NCI-H2171 treated with DMSO at 0.1 percent for 48 hours (cell line): ENCODE measurements at regions not wholly inside any gene's neighbourhood (a gene's known extent, or its start where the extent isn't known, plus 50 kb on each side); places are given as distances from the start of the nearest gene placed in this dataset.

Experiments used
- DNase-seq: peaks from one replicate; lab custom pipeline; 2025; lab: John Stamatoyannopoulos, UW

DNA sequence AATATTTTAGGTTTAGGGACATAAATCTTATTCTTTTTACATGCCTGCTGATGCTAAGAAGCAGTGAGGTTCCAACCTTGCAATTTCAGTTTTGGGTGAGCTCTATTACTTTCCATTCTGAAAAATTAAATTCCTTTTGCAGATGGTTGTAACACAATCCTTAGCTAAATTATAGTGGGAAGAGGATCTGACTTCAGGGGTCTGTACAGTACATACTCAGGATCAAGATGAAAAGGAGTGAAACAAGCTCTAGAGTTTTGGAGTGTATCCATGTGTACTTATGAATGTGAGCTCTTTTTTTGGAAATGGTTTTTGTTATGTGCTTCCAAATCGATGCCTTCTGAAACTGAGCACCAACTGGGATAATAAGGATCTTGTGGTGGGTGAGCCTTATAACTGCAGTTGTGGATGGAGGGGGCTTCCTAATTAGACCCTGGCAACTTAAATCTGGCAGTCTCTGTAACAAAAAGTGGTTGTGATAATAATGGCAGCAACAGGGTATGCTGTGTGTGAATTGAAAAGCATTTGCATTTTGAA is 218.8 kb upstream of the MAP3K7 start:
- no peak for DNase-seq

- no peak for DNase-seq
Observed at GRCh38 chr6:90803956-90804355, 217.1 kb upstream of the MAP3K7 start.

DNA sequence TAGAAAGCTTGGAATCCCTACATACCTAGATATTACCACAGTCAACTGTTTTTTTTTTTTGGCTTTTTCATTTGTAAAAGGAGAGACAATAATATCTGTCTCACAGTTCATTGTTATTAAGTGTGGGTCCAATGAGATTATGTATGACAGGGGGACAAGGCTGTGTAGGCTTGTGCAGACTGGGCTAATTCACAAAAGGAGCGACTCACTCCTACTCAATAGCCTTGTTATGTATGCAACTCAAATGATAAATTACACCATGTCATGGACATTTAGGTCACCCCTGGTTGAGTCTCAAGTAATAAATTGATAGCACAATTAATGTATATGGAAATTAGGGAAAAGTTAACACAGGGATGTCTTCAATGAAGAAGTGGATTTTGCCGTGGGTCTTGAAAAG is 208.2 kb upstream of the MAP3K7 start:
- no peak for DNase-seq

- no peak for DNase-seq
Observed at GRCh38 chr6:90793771-90794170, 206.9 kb upstream of the MAP3K7 start.

DNA sequence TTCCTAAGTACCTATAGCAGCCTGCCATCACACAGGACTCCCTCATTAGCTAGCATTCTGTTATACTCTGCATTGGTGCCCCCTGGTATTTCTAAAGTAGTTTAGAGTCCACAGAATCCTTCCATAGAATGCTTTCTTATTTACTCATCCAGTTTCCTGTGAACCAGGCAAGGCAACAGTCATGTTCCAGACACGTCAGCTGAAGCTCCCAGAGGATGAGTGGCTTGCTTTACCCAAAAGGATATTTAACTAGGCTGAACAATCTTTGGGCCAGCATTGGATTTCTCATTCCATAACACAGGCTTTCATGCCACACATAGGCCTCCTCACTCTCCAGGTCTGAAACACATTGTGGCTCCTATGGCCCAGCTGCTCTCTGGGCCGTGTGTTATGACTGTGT is 203.8 kb upstream of the MAP3K7 start:
- DNase-seq, result no peak

- DNase-seq, result no peak
Observed at GRCh38 chr6:90790058-90790457, 203.2 kb upstream of the MAP3K7 start.

DNA sequence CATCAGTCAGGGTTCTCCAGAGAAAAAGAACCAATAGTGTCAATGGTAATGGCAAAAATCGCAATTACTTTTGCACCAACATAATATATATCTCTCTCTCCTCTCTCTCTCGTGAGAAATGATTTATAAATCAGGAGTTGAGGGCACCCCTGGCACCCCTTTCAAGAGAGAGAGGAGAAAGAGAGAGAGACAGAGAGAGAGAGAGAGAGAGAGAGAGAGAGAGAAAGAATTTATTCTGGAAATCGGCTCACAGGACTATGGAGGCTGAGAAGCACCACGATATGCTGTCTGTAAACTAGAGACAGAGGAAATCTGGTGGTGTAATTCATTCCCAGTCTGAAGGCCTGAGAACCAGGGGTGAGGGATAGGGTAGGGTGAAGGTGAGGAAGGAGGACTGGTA is 201.9 kb upstream of the MAP3K7 start:
- no peak for DNase-seq

GRCh38 chr6:90787446-90787845 is 200.6 kb upstream of the MAP3K7 start:
- no peak for DNase-seq

GRCh38 chr6:90780778-90781177 is 193.9 kb upstream of the MAP3K7 start:
- DNase-seq, result no peak

DNA sequence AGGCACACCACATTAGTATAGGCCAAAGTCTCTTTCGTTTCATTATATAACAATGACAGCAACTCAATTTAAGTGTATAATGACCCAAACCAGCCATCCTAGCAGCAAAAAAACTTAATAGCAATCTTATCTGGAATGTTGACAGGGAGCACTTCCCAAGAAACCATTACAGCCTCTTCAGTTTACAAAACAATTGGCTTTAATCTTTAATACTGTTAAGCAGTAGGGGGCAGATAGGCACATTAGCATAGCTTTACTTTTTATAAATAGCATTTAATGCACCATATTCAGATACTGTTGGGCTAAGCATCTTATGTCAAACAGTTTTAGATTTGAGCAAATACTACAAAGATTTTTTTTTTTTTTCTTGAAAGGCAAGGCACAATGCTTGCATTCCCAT is 193.3 kb upstream of the MAP3K7 start:
- DNase-seq, result no peak

GRCh38 chr6:90778417-90779203 is 191.7 kb upstream of the MAP3K7 start:
- DNase-seq, result no peak

DNA sequence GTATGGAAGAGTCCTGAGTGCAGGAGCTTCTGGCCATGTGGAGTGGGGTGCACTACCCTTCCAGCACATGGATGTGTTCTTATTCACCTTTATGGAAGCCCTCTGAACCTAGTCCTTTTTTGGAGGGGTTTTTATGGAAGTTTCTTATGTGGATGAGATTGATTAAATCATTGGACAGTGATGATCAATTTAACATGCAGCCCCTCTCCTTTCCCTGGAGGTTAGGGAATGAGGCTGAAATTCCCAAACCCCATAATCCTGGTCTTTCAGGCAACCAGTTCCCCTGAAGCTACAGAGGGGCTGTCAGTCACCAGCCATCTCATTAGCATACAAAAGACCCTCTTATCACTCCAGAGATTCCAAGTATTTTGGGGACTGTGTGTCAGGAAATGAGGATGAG is 183.9 kb upstream of the MAP3K7 start:
- no peak for DNase-seq

DNA sequence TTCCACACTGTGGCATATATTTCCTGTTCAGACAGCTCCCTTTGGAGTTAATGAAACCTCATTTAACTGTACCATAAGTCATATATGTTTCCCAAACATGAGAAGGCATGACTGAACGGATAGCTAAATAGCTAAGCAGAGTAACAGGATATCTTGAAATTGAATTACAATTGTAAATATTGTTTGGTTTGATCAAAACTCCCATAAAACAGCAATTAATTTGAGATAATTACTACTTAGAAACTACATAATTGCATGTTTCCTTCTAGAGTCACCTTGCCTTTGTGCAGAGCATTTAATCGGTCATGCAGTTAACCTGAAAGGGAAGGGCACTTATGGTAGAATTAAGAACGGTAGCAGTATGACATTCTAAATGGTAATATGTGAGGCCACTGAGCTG is 179.0 kb upstream of the MAP3K7 start:
- no peak for DNase-seq

- DNase-seq, result no peak
Observed at GRCh38 chr6:90765491-90765890, 178.6 kb upstream of the MAP3K7 start.

DNA sequence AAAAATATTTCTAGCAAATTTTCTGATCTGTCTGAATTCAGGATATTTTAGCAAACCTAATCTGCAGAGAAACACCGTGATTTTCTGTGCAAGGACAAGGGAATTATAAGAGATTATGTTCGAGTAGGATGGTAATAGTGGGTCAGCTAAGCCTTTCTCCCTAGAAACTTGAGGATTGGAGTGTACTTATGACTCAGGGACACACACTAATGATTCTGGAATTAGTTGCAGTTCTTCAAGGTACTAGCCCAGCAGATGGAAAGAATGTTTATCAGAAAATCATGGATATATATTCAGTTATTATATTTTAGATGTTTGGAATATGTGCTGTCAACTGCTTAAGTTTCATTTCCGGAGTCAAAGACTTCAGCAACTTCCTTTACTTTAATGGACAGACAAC is 177.1 kb upstream of the MAP3K7 start:
- DNase-seq, result no peak

DNA sequence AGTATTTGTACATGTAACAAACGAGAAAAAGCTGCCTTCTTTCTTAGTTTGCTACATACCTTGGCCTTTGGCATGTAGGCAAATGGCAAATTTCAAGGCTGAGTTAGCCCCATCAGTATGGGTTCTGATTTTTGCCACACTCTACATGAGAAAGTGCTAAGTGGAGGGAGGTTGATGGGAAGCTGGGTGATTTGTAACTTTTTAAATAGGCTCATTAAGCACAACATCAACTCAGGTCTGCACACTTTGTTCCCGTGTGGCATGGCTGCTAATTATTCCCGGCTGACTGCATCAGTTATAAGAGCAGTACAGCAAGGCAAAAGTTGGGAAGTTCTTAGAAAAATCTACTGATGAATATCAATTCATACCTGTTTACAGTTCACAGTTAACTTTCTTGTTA is 172.8 kb upstream of the MAP3K7 start:
- DNase-seq, result no peak

- DNase-seq, result no peak
Observed at GRCh38 chr6:90758741-90759140, 171.9 kb upstream of the MAP3K7 start.

- no peak for DNase-seq
Observed at GRCh38 chr6:90753820-90754643, 167.2 kb upstream of the MAP3K7 start.

- DNase-seq, result no peak
Observed at GRCh38 chr6:90739802-90740201, 152.9 kb upstream of the MAP3K7 start.

DNA sequence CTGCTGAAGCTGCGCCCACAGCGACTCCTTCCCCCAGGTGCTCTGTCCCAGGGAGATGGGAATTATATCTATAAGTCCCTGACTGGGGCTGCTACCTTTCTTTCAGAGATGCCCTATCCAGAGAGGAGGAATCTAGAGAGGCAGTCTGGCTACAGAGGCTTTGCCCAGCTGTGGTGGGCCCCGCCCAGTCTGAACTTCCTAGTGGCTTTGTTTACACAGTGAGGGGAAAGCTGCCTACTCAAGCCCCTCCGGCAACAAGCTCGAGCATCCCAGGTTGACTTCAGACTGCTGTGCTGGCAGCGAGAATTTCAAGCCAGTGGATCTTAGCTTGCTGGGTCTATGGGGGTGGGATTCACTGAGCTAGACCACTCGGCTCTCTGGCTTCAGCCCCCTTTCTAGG is 152.5 kb upstream of the MAP3K7 start:
- DNase-seq, result peak; percentile 16

GRCh38 chr6:90730151-90730673 is 143.3 kb upstream of the MAP3K7 start:
- DNase-seq, result peak; percentile 44

- DNase-seq, result no peak
Observed at GRCh38 chr6:90729057-90729456, 142.2 kb upstream of the MAP3K7 start.

DNA sequence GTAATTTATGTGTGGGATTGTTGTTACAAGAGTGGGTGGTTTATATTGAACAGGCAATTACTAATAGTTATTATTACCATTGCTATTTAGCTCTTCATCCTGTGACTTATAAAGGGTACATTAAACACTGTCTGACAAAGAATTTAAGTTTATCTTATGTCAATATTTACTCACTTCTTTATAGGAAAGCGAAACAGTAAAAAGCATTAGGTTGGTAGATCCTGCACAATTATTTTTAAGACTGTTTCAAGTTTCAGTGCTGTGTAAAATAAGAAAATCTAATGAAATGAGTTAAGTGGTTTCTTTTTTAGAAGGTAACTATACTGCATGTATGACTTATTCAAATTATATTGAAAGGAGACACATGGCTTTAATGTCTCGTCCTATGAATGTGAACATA is 135.8 kb upstream of the MAP3K7 start:
- no peak for DNase-seq
